Lower leg skin (tissue), 4 donors: ENCODE measurements at regions not wholly inside any gene's neighbourhood (a gene's known extent, or its start where the extent isn't known, plus 50 kb on each side); places are given as distances from the start of the nearest gene placed in this dataset.
A peak's percentile ranks its signal among the peaks of the same experiment; 100 is the strongest.

Experiments
- DNase-seq, 2 donors: peaks; one replicate each; pipeline ENCODE4 v3.0.0-alpha.2; 2019; ENCODE audit warnings: low spot score in 2 of 2
- H3K4me3 ChIP-seq: fragments of 200-600 bp; sonication (generic); 2 replicates; pipeline ENCODE4 v1.5.1; 2017; ENCODE audit warnings: mild to moderate bottlenecking, low read depth; ENCODE audit not compliant: poor library complexity, severe bottlenecking
- CTCF ChIP-seq, 3 donors: fragments of 450-650 bp; IDR thresholded peaks; one replicate each; pipeline ENCODE4 v1.5.1; 2016; ENCODE audit warnings: antibody characterized with exemption in 3 of 3, mild to moderate bottlenecking in 3 of 3, moderate library complexity in 2 of 3
- POLR2A ChIP-seq, 2 donors: fragments of 450-650 bp; IDR thresholded peaks; one replicate each; pipeline ENCODE4 v1.6.1; 2016 to 2017; ENCODE audit warnings: antibody characterized with exemption in 2 of 2, mild to moderate bottlenecking in 1 of 2, moderate library complexity in 1 of 2
- WGBS, 2 donors: methylation state at CpG; one replicate each; pipeline ENCODE4 v1.1.5; 2018; 5-methylcytosine and 5-hydroxymethylcytosine counted together
- intact Hi-C: fragments of 100-400 bp; cut with DNase I; formaldehyde crosslinking; loops from one replicate; pipeline ENCODE4 v1.15.0; 2023; ENCODE audit warnings: low total_unique reads

GRCh38 chr20:48192109-48192508 is 406.8 kb upstream of the SULF2 start:
- no peak for TF ChIP-seq POLR2A (IDR thresholded peaks at IDR 0.05)
- TF ChIP-seq CTCF (IDR thresholded peaks at IDR 0.05): no peak
- intact Hi-C loops: no loop called here

GRCh38 chr20:48191200-48191599 is 405.9 kb upstream of the SULF2 start:
- no peak for DNase-seq
- 80 to 91% methylated on average over 3 of the region's 3 CpGs for WGBS, 2 donors
- no peak overlapping the region for H3K4me3 ChIP-seq
- no peak for TF ChIP-seq CTCF (IDR thresholded peaks at IDR 0.05)
- intact Hi-C loops: no loop called here

More at GRCh38 chr20:48192109-48192508, 406.8 kb upstream of the SULF2 start:
- 84 to 86% methylated on average over 12 of the region's 12 CpGs for WGBS, 2 donors
- no peak overlapping the region for H3K4me3 ChIP-seq
- no peak for DNase-seq

GRCh38 chr20:48190757-48191156 is 405.5 kb upstream of the SULF2 start:
- 78 to 85% methylated on average over 4 of the region's 4 CpGs for WGBS, 2 donors
- DNase-seq: no peak
- no peak for TF ChIP-seq CTCF (IDR thresholded peaks at IDR 0.05)
- TF ChIP-seq POLR2A (IDR thresholded peaks at IDR 0.05): no peak
- intact Hi-C loops: no loop called here
- H3K4me3 ChIP-seq: no peak overlapping the region

GRCh38 chr20:48189181-48189580 is 403.9 kb upstream of the SULF2 start:
- 50 to 59% methylated on average over 4 of the region's 4 CpGs for WGBS, 2 donors
- intact Hi-C loops: no loop called here
- no peak overlapping the region for H3K4me3 ChIP-seq
- no peak for TF ChIP-seq CTCF (IDR thresholded peaks at IDR 0.05)
- TF ChIP-seq POLR2A (IDR thresholded peaks at IDR 0.05): no peak
- DNase-seq: no peak

GRCh38 chr20:48187851-48188250 is 402.6 kb upstream of the SULF2 start:
- WGBS, 2 donors: 86 to 91% methylated on average over 7 of the region's 7 CpGs
- intact Hi-C loops: no loop called here
- no peak overlapping the region for H3K4me3 ChIP-seq
- TF ChIP-seq CTCF (IDR thresholded peaks at IDR 0.05): no peak
- TF ChIP-seq POLR2A (IDR thresholded peaks at IDR 0.05): no peak
- DNase-seq: no peak

GRCh38 chr20:48186915-48187314 is 401.6 kb upstream of the SULF2 start:
- no peak overlapping the region for H3K4me3 ChIP-seq
- intact Hi-C loops: no loop called here
- DNase-seq: peak in 1 of 2 donors; percentile 36
- TF ChIP-seq POLR2A (IDR thresholded peaks at IDR 0.05) (no peak), CTCF (IDR thresholded peaks at IDR 0.05) (no peak)
- WGBS, 2 donors: 16 to 25% methylated on average over 7 of the region's 7 CpGs
